ENCODE measurements at regions not wholly inside any gene's neighbourhood (a gene's known extent, or its start where the extent isn't known, plus 50 kb on each side); places are given as distances from the start of the nearest gene placed in this dataset.
A peak's percentile ranks its signal among the peaks of the same experiment; 100 is the strongest.

GRCh38 chr15:53840681-53841080 is 81.2 kb upstream of the WDR72 start:
- Histone ChIP-seq H3K36me3 (no peaks in the 10 kb centered on the region), H3K4me3 (ENCODE audit: low read depth, low read length) (no peak overlapping the region), H3K9me3 (no peaks in the 10 kb centered on the region), H3K4me1 (peaks cover 20% of the 10 kb centered on the region), H3K27me3 (no peaks in the 10 kb centered on the region)
- TF ChIP-seq, protein P1, sequence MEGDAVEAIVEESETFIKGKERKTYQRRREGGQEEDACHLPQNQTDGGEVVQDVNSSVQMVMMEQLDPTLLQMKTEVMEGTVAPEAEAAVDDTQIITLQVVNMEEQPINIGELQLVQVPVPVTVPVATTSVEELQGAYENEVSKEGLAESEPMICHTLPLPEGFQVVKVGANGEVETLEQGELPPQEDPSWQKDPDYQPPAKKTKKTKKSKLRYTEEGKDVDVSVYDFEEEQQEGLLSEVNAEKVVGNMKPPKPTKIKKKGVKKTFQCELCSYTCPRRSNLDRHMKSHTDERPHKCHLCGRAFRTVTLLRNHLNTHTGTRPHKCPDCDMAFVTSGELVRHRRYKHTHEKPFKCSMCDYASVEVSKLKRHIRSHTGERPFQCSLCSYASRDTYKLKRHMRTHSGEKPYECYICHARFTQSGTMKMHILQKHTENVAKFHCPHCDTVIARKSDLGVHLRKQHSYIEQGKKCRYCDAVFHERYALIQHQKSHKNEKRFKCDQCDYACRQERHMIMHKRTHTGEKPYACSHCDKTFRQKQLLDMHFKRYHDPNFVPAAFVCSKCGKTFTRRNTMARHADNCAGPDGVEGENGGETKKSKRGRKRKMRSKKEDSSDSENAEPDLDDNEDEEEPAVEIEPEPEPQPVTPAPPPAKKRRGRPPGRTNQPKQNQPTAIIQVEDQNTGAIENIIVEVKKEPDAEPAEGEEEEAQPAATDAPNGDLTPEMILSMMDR (IDR thresholded peaks at IDR 0.05; ENCODE audit: low read depth, low read length) = no peak
- no peak for DNase-seq

GRCh38 chr15:53837263-53837662 is 77.8 kb upstream of the WDR72 start:
- H3K4me1 ChIP-seq = peaks cover 42% of the 10 kb centered on the region
- no peak overlapping the region for H3K4me3 ChIP-seq (ENCODE audit: low read depth, low read length)
- TF ChIP-seq, protein P1 (IDR thresholded peaks at IDR 0.05; ENCODE audit: low read depth, low read length) = no peak
- H3K9me3 ChIP-seq = no peaks in the 10 kb centered on the region
- H3K27me3 ChIP-seq = no peaks in the 10 kb centered on the region
- DNase-seq = peak; percentile 58
- H3K36me3 ChIP-seq = no peaks in the 10 kb centered on the region

GRCh38 chr15:53836618-53837017 is 77.2 kb upstream of the WDR72 start:
- Histone ChIP-seq H3K9me3 (no peaks in the 10 kb centered on the region), H3K27me3 (no peaks in the 10 kb centered on the region), H3K36me3 (no peaks in the 10 kb centered on the region), H3K4me1 (peaks cover 48% of the 10 kb centered on the region), H3K4me3 (ENCODE audit: low read depth, low read length) (no peak overlapping the region)
- TF ChIP-seq, protein P1 (IDR thresholded peaks at IDR 0.05; ENCODE audit: low read depth, low read length) = no peak
- DNase-seq = no peak

DNA sequence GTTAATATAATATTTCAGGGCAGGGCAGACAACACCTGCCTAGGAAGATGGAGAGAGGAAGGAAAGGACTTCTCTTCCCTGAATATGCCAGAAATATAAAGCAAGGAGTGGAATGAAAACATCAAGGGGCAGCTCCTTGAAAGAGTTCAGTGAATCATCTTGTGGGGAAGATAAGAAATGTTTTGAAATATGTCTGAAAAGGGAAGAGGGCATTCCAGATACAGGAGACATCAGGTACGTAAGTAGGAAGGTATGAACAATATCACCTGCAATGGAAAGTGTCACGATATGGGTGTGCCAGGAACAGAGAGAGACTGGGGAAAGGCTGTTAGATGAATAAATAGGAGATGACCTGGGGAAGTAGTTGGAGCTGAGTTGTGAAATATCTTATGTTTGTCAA is 75.8 kb upstream of the WDR72 start:
- TF ChIP-seq, protein P1 (IDR thresholded peaks at IDR 0.05; ENCODE audit: low read depth, low read length) = no peak
- Histone ChIP-seq H3K27me3 (no peaks in the 10 kb centered on the region), H3K4me3 (ENCODE audit: low read depth, low read length) (no peak overlapping the region), H3K9me3 (no peaks in the 10 kb centered on the region), H3K36me3 (no peaks in the 10 kb centered on the region), H3K4me1 (peaks cover 59% of the 10 kb centered on the region)
- DNase-seq = no peak

- H3K36me3 ChIP-seq = no peaks in the 10 kb centered on the region
- TF ChIP-seq, protein P1 (IDR thresholded peaks at IDR 0.05; ENCODE audit: low read depth, low read length) = no peak
- H3K9me3 ChIP-seq = no peaks in the 10 kb centered on the region
- no peaks in the 10 kb centered on the region for H3K27me3 ChIP-seq
- peak; percentile 61 for DNase-seq
- H3K4me1 ChIP-seq = peaks cover 63% of the 10 kb centered on the region
- no peak overlapping the region for H3K4me3 ChIP-seq (ENCODE audit: low read depth, low read length)
Observed at GRCh38 chr15:53834214-53834613, 74.8 kb upstream of the WDR72 start.

- Histone ChIP-seq H3K4me3 (ENCODE audit: low read depth, low read length) (peak overlapping the region; percentile 20), H3K4me1 (peaks cover 60% of the 10 kb centered on the region), H3K36me3 (no peaks in the 10 kb centered on the region), H3K27me3 (no peaks in the 10 kb centered on the region), H3K9me3 (no peaks in the 10 kb centered on the region)
- peak; percentile 46 for DNase-seq
- TF ChIP-seq, protein P1 (IDR thresholded peaks at IDR 0.05; ENCODE audit: low read depth, low read length) = no peak
Observed at GRCh38 chr15:53833134-53833624, 73.7 kb upstream of the WDR72 start.
